ENCODE measurements at regions not wholly inside any gene's neighbourhood (a gene's known extent, or its start where the extent isn't known, plus 50 kb on each side); places are given as distances from the start of the nearest gene placed in this dataset.

GRCh38 chr14:66268802-66269334 lies 217.3 kb upstream of the CCDC196 start:
- TF ChIP-seq CTCF (IDR thresholded peaks at IDR 0.05) (no peak), POLR2A (IDR thresholded peaks at IDR 0.05) (no peak)
